NCI-H146 treated with DMSO at 0.1 percent for 48 hours (cell line): ENCODE measurements at regions not wholly inside any gene's neighbourhood (a gene's known extent, or its start where the extent isn't known, plus 50 kb on each side); places are given as distances from the start of the nearest gene placed in this dataset.
"Not testable (repeated sequence)": the region's sequence is repeated elsewhere in the genome, so short reads cannot be mapped to it uniquely, and the experiment has no call there.

Experiments
- DNase-seq: peaks from one replicate; lab custom pipeline; 2025; ENCODE audit not compliant: unreplicated experiment; lab: John Stamatoyannopoulos, UW

DNA sequence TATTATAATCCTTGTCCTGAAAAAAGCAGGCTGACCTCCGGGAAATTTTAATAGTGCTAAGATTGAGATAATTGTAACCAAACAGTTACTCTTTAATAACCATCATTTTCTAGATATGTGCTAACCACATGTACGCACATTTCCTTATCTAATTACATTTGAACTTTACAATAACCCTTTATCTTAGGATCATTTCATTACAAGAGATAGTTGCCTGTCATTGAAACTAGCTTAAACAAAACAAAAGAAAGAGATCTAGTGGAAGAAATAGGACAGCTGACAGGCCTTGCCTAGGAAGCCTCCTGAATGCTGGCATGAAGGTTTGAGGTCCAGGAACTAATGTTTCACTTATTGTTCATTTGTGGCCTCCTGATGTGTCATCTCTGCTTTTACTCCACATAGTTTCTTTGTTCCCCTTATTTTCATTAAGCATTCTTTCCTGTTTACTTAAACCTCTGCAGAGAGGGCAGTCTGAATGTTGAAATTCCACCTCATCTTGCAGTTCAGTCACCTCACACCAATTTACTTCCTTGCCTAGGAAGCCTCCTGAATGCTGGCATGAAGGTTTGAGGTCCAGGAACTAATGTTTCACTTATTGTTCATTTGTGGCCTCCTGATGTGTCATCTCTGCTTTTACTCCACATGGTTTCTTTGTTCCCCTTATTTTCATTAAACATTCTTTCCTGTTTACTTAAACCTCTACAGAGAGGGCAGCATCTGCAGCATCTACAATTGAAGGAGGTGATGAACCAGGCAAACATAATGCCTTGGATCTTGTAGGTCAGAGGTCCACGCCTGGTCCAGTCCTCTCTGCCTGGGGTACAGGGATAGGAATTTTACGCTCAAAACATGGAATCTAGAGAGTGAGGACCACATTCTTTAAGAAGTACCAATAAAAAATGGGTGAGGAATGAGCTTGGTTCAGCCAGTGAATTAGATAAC is 247.5 kb downstream of the SPATA31A6 start:
- peak; percentile 89 for DNase-seq

DNA sequence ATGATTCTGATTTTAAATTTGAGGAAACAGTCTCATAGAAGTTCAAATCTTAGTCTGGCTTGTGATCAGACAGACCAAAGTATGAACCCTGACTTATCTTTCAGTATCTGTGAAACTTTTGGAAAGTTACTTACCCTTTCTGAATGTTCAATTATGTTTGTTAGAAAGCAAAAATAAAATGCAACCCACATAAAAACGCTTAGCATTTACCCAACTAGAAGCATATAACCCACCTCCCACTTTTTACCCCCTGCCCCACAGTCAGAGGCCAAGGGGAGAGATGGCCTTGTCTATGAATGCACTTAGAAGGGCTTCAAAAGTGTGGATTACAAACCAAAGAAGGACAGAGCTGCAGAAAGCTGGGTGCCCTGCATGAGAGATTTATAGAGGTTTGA is 248.2 kb downstream of the SPATA31A6 start:
- not testable (repeated sequence) for DNase-seq

GRCh38 chr9:42434844-42435714 is 251.6 kb downstream of the SPATA31A6 start:
- peak; percentile 29 for DNase-seq

- not testable (repeated sequence) for DNase-seq
These were observed 252.4 kb downstream of the SPATA31A6 start for GRCh38 chr9:42435715-42436342.

- not testable (repeated sequence) for DNase-seq
These were observed 253.7 kb downstream of the SPATA31A6 start for GRCh38 chr9:42437057-42437759.

DNA sequence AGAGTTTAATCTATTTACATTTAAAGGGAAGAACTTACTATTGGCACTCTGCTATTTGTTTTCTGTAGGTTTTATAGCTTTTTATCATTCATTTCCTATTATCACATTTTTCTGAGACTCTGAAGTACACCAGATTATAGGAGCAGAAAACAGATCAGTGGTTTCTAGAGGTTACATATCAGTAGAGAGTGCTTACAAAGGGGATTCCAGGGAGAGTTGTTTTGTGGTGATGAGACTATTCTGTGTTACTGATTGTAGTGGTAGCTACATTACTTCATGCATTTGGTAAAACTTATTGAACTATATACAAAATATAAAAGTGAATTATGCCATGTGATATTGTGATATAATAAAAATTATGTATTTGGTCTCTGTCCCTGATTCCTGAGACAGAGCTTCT is 259.2 kb downstream of the SPATA31A6 start:
- not testable (repeated sequence) for DNase-seq

GRCh38 chr9:42443414-42443813 is 260.0 kb downstream of the SPATA31A6 start:
- not testable (repeated sequence) for DNase-seq

GRCh38 chr9:42461436-42461835 is 278.0 kb downstream of the SPATA31A6 start:
- DNase-seq = not testable (repeated sequence)

DNA sequence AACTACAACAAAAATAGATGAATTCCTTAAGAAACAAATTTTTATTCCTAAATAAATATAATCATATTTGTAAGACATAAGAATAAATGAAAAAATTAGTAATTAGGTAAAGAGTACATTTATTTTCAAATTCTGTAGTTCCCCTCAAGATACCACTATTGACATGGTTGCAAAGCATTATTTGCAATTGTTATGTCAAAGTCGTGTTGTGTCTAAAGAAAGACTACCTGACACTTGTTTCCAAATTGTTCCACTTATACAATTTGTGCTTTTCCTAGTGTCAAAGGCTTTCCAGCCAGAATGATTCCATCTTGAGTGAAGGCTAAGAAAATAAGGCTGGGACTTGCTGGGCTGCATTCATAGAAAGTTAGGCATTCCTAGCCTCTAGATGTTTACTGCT is 278.4 kb downstream of the SPATA31A6 start:
- DNase-seq = not testable (repeated sequence)

DNA sequence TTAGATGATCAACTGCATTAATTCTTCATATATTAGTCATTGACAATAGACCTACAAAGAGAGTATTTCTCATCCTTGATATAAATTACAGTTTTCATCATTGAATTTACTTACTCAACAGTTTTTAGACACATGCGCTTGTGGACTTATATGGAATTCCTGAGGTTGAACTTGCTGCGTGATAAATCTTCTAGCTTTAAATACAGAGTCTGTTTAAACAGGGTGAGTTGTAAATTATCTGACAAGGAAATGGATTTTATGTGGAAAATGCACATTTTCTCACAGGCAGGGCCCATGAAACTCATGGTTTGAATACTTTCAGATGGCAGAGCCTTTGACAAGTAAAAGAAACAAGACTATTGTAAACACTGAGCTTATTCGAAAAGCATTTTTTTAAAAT is 280.5 kb downstream of the SPATA31A6 start:
- not testable (repeated sequence) for DNase-seq

- not testable (repeated sequence) for DNase-seq
These were observed 287.1 kb downstream of the SPATA31A6 start for GRCh38 chr9:42470577-42470976.

- DNase-seq = not testable (repeated sequence)
These were observed 307.5 kb downstream of the SPATA31A6 start for GRCh38 chr9:42490989-42491388.

GRCh38 chr9:42502620-42503264 is 319.3 kb downstream of the SPATA31A6 start:
- peak; percentile 56 for DNase-seq

GRCh38 chr9:42508111-42508510 is 324.7 kb downstream of the SPATA31A6 start:
- not testable (repeated sequence) for DNase-seq

GRCh38 chr9:42513535-42513934 is 330.1 kb downstream of the SPATA31A6 start:
- DNase-seq = not testable (repeated sequence)

GRCh38 chr9:42534325-42534983 is 351.0 kb downstream of the SPATA31A6 start:
- not testable (repeated sequence) for DNase-seq

GRCh38 chr9:42534984-42535325 is 351.5 kb downstream of the SPATA31A6 start:
- not testable (repeated sequence) for DNase-seq

DNA sequence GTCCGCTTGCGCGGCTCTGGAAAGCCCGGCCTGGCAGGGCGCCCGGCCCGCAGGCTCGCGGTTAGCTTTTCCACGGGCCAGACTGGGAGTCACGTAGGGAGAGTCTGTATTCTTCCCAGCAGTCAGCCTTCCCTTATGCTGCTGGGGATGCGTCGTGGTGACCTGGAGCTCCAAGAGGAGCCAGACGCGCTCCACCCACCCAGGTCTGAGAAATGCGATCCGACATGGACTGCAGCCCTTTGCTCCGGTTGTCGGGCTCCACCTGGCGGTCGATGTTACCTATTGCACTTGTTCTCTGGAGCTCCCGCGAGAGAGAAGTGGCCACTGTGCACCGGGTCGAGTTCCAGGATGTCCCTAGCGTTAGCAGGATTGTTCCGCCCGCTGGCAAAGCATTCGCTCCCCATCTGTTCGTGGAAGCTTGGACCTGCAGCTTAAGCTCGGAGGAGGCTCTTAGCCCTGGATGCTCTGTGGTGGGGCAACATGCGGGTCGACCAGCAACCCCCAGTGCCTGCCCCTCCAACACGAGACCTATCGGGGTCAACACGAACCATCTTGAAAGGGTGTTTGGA is 367.4 kb downstream of the SPATA31A6 start:
- DNase-seq = not testable (repeated sequence)

DNA sequence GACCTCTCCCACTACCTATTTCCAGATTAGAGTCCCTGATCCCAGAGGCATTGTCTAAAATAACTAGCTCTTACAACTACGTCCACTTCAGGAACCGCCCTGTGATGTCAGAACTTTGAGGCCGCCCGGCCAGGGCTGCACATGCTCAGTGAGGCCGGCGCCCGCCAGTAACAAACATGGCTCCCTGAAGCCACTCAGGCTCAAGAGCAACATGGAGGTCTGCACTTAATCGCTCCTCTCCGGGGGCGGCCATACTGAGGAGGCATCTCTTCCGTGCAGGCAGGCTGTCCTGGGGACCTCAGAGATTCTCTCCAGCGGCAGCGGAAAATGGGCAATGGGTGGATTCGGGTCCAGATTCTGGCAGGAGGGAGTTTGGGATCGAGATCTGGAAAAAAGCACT is 385.1 kb downstream of the SPATA31A6 start:
- not testable (repeated sequence) for DNase-seq
